HG03565 (cell line): ENCODE measurements at regions not wholly inside any gene's neighbourhood (a gene's known extent, or its start where the extent isn't known, plus 50 kb on each side); places are given as distances from the start of the nearest gene placed in this dataset.
A peak's percentile ranks its signal among the peaks of the same experiment; 100 is the strongest.

Experiments used
- ATAC-seq: cut with Tn5 transposase; IDR thresholded peaks from one replicate; pipeline ENCODE4 v1.9.1; 2021; ENCODE audit warnings: mild to moderate bottlenecking, moderate library complexity; ENCODE audit not compliant: unreplicated experiment

- no peak for ATAC-seq
Measured at GRCh38 chr7:144997512-144997911, 161.7 kb upstream of the TPK1 start.

GRCh38 chr7:144995495-144995894, 159.6 kb upstream of the TPK1 start:
- ATAC-seq = no peak

GRCh38 chr7:144991041-144991440, 155.2 kb upstream of the TPK1 start:
- no peak for ATAC-seq

GRCh38 chr7:144987686-144988085, 151.8 kb upstream of the TPK1 start:
- no peak for ATAC-seq

- no peak for ATAC-seq
Measured at GRCh38 chr7:144982133-144982532, 146.3 kb upstream of the TPK1 start.

GRCh38 chr7:144975882-144976281, 140.0 kb upstream of the TPK1 start:
- ATAC-seq = no peak

GRCh38 chr7:144969787-144970186, 133.9 kb upstream of the TPK1 start:
- ATAC-seq = no peak

- no peak for ATAC-seq
Measured at GRCh38 chr7:144960763-144961162, 124.9 kb upstream of the TPK1 start.

- no peak for ATAC-seq
Measured at GRCh38 chr7:144957998-144958397, 122.1 kb upstream of the TPK1 start.

- no peak for ATAC-seq
Measured at GRCh38 chr7:144955422-144955821, 119.6 kb upstream of the TPK1 start.

GRCh38 chr7:144941127-144941526, 105.3 kb upstream of the TPK1 start:
- no peak for ATAC-seq

- no peak for ATAC-seq
Measured at GRCh38 chr7:144937199-144937598, 101.3 kb upstream of the TPK1 start.

GRCh38 chr7:144936314-144936713, 100.5 kb upstream of the TPK1 start:
- ATAC-seq = no peak

GRCh38 chr7:144910411-144910810, 74.6 kb upstream of the TPK1 start:
- no peak for ATAC-seq

GRCh38 chr7:144908943-144909556, 73.2 kb upstream of the TPK1 start:
- ATAC-seq = no peak

- ATAC-seq = no peak
Measured at GRCh38 chr7:144908324-144908723, 72.5 kb upstream of the TPK1 start.

GRCh38 chr7:144907577-144907976, 71.7 kb upstream of the TPK1 start:
- ATAC-seq = peak; percentile 94

GRCh38 chr7:144903201-144903600, 67.3 kb upstream of the TPK1 start:
- no peak for ATAC-seq

- no peak for ATAC-seq
Measured at GRCh38 chr7:144892761-144893160, 56.9 kb upstream of the TPK1 start.
